ENCODE measurements at regions not wholly inside any gene's neighbourhood (a gene's known extent, or its start where the extent isn't known, plus 50 kb on each side); places are given as distances from the start of the nearest gene placed in this dataset.

DNA sequence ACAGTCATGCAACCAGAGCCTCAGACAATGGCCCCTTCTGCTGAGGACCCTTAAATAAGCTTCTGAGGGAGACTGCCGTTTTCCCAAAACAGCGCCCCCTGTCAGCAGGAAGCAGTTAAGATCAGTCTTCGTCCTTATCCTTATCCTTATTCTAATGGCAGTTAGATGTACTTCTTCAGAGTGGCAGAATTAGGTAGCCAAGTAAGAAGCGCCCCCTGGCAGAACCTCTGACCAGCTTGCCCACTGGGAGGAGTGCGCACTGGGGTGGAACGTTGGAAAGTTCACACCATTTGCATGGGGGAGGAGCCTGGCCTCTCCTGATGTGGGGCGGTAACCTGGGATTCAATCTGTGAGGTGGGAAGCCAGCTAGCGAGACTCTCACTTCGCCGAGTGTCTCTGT lies 133.6 kb upstream of the QRFPR start:
- Histone ChIP-seq H3K27me3 (ENCODE audit: insufficient read depth, low read length, poor library complexity) (no peaks in the 10 kb centered on the region), H3K79me2 (ENCODE audit: insufficient read depth, low read length) (no peaks in the 10 kb centered on the region), H3K4me2 (ENCODE audit: insufficient read depth, low read length) (no peak overlapping the region), H2AFZ (ENCODE audit: low read depth, low read length) (no peak overlapping the region), H3K4me1 (ENCODE audit: insufficient read depth, low read length) (no peaks in the 10 kb centered on the region), H3K9ac (ENCODE audit: low read depth, low read length) (no peak overlapping the region), H3K27ac (ENCODE audit: low read length) (no peak overlapping the region), H4K20me1 (ENCODE audit: insufficient read depth, low read length) (no peaks in the 10 kb centered on the region), H3K36me3 (ENCODE audit: insufficient read depth, low read length) (no peaks in the 10 kb centered on the region), H3K9me3 (ENCODE audit: insufficient read depth, low read length, severe bottlenecking) (no peaks in the 10 kb centered on the region), H3K4me3 (ENCODE audit: low read depth in 1 of 2, low read length in 2 of 2) (no peak overlapping the region)
- DNase-seq: no peak
- TF ChIP-seq, protein P1, sequence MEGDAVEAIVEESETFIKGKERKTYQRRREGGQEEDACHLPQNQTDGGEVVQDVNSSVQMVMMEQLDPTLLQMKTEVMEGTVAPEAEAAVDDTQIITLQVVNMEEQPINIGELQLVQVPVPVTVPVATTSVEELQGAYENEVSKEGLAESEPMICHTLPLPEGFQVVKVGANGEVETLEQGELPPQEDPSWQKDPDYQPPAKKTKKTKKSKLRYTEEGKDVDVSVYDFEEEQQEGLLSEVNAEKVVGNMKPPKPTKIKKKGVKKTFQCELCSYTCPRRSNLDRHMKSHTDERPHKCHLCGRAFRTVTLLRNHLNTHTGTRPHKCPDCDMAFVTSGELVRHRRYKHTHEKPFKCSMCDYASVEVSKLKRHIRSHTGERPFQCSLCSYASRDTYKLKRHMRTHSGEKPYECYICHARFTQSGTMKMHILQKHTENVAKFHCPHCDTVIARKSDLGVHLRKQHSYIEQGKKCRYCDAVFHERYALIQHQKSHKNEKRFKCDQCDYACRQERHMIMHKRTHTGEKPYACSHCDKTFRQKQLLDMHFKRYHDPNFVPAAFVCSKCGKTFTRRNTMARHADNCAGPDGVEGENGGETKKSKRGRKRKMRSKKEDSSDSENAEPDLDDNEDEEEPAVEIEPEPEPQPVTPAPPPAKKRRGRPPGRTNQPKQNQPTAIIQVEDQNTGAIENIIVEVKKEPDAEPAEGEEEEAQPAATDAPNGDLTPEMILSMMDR (IDR thresholded peaks at IDR 0.05; ENCODE audit: borderline replicate concordance, extremely low read depth, low read length, poor library complexity, severe bottlenecking): peak; percentile 26
- TF ChIP-seq EZH2 (IDR thresholded peaks at IDR 0.05; ENCODE audit: borderline replicate concordance, low read depth, low read length, severe bottlenecking): no peak
- no peak for ATAC-seq (ENCODE audit: insufficient read depth, low read depth)

DNA sequence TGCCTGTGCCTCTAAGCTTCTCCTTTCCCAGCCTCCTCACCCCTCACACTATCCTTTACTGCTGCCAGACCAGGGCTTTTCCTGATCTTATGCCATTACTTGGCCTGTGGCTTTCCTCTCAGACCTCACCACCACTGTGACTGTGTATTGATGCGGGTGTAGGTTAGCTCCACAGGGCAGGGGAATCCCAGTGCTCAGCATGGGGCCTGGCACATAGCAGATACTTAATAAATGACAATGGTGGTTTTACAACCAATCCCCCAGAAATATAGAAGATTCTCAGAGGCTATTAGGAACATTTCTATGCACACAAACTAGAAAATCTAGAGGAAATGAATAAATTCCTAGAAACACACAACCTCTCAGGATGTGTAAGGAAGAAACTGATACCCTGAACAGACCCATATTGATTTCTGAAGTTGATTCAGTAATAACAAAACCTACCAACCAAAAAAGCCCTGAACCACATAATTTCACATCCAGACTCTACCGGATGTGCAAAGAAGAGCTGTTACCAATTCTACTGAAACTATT lies 129.6 kb upstream of the QRFPR start:
- Histone ChIP-seq H2AFZ (ENCODE audit: low read depth, low read length) (no peak overlapping the region), H3K27ac (ENCODE audit: low read length) (no peak overlapping the region), H3K4me1 (ENCODE audit: insufficient read depth, low read length) (no peaks in the 10 kb centered on the region), H3K36me3 (ENCODE audit: insufficient read depth, low read length) (no peaks in the 10 kb centered on the region), H4K20me1 (ENCODE audit: insufficient read depth, low read length) (no peaks in the 10 kb centered on the region), H3K4me2 (ENCODE audit: insufficient read depth, low read length) (no peak overlapping the region), H3K9ac (ENCODE audit: low read depth, low read length) (no peak overlapping the region), H3K79me2 (ENCODE audit: insufficient read depth, low read length) (no peaks in the 10 kb centered on the region), H3K9me3 (ENCODE audit: insufficient read depth, low read length, severe bottlenecking) (no peaks in the 10 kb centered on the region), H3K4me3 (ENCODE audit: low read depth in 1 of 2, low read length in 2 of 2) (no peak overlapping the region), H3K27me3 (ENCODE audit: insufficient read depth, low read length, poor library complexity) (peaks cover 5% of the 10 kb centered on the region)
- ATAC-seq (ENCODE audit: insufficient read depth, low read depth) (no peak), DNase-seq (no peak)
- TF ChIP-seq, protein P1 (IDR thresholded peaks at IDR 0.05; ENCODE audit: borderline replicate concordance, extremely low read depth, low read length, poor library complexity, severe bottlenecking): no peak
- no peak for TF ChIP-seq EZH2 (IDR thresholded peaks at IDR 0.05; ENCODE audit: borderline replicate concordance, low read depth, low read length, severe bottlenecking)

- TF ChIP-seq EZH2 (IDR thresholded peaks at IDR 0.05; ENCODE audit: borderline replicate concordance, low read depth, low read length, severe bottlenecking): no peak
- TF ChIP-seq, protein P1 (IDR thresholded peaks at IDR 0.05; ENCODE audit: borderline replicate concordance, extremely low read depth, low read length, poor library complexity, severe bottlenecking): no peak
- H3K27me3 ChIP-seq (ENCODE audit: insufficient read depth, low read length, poor library complexity): no peaks in the 10 kb centered on the region
- no peaks in the 10 kb centered on the region for H4K20me1 ChIP-seq (ENCODE audit: insufficient read depth, low read length)
- no peaks in the 10 kb centered on the region for H3K36me3 ChIP-seq (ENCODE audit: insufficient read depth, low read length)
- ATAC-seq (ENCODE audit: insufficient read depth, low read depth) (no peak), DNase-seq (no peak)
- no peak overlapping the region for H3K9ac ChIP-seq (ENCODE audit: low read depth, low read length)
- no peaks in the 10 kb centered on the region for H3K79me2 ChIP-seq (ENCODE audit: insufficient read depth, low read length)
- H3K4me1 ChIP-seq (ENCODE audit: insufficient read depth, low read length): no peaks in the 10 kb centered on the region
- no peak overlapping the region for H3K27ac ChIP-seq (ENCODE audit: low read length)
- H2AFZ ChIP-seq (ENCODE audit: low read depth, low read length): no peak overlapping the region
- H3K4me2 ChIP-seq (ENCODE audit: insufficient read depth, low read length): no peak overlapping the region
- no peaks in the 10 kb centered on the region for H3K9me3 ChIP-seq (ENCODE audit: insufficient read depth, low read length, severe bottlenecking)
- H3K4me3 ChIP-seq (ENCODE audit: low read depth in 1 of 2, low read length in 2 of 2): no peak overlapping the region
Measured at GRCh38 chr4:121485190-121485804, 104.5 kb upstream of the QRFPR start.
